ENCODE measurements at regions not wholly inside any gene's neighbourhood (a gene's known extent, or its start where the extent isn't known, plus 50 kb on each side); places are given as distances from the start of the nearest gene placed in this dataset.

DNA sequence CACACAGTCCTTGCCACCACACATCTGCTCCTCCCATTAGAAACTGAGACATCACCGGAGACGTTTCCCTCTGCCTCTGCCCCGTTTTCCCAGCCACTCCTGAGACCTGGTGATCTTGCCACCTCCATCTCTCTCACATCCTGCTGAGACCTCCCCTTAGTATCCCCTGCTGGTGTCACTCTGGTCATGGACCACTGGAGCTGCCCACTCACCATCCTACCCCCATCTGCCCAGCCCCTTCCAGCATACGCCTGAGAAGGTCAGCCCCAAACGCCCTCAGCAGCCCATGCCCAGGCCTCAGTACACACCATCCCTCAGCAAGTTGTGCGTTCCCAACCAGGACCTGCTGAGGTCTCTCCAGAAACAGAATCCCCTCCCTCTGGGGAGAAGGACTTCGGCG lies 64.3 kb downstream of the SHANK2 start:
- Histone ChIP-seq H3K9me3 (no peaks in the 10 kb centered on the region), H3K27me3 (replicated peaks in 1 of 7) (no peaks in the 10 kb centered on the region), H3K27ac (no peak overlapping the region), H3K36me3 (no peaks in the 10 kb centered on the region), H3K4me3 (no peak overlapping the region), H3K4me1 (no peaks in the 10 kb centered on the region)
- WGBS, 5 donors: 82 to 94% (median 90%) methylated on average over 8 of the region's 8 CpGs
- peak; percentile 24 for DNase-seq
- no peak for TF ChIP-seq POLR2AphosphoS5 (IDR thresholded peaks at IDR 0.05)
- TF ChIP-seq, protein P1, sequence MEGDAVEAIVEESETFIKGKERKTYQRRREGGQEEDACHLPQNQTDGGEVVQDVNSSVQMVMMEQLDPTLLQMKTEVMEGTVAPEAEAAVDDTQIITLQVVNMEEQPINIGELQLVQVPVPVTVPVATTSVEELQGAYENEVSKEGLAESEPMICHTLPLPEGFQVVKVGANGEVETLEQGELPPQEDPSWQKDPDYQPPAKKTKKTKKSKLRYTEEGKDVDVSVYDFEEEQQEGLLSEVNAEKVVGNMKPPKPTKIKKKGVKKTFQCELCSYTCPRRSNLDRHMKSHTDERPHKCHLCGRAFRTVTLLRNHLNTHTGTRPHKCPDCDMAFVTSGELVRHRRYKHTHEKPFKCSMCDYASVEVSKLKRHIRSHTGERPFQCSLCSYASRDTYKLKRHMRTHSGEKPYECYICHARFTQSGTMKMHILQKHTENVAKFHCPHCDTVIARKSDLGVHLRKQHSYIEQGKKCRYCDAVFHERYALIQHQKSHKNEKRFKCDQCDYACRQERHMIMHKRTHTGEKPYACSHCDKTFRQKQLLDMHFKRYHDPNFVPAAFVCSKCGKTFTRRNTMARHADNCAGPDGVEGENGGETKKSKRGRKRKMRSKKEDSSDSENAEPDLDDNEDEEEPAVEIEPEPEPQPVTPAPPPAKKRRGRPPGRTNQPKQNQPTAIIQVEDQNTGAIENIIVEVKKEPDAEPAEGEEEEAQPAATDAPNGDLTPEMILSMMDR (IDR thresholded peaks at IDR 0.05 in 8 of 11, conservative IDR thresholded peaks at IDR 0.05 in 3 of 11): no peak
- TF ChIP-seq POLR2A (IDR thresholded peaks at IDR 0.05): no peak
- intact Hi-C loops (cut with DNase I; ENCODE audit: low total_unique reads): no loop called here

DNA sequence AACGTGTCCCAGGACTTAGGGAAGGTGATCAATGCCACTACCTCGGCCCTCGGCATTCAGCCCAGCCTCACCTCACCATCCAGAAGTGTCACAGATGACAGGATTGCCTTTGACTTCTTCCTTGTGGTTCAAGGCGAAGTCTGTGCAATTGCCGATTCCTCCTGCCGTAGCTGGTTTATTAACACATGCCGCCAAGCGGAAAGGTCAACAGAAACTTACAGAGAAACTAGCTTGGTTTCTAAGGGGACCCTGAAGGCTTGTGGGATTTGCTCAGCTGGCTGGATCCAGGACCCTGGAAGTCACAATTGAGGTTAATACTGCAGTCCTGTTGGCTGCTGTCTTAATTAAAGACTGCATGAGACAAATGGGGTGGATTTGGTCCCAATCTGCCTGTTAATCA lies 65.6 kb downstream of the SHANK2 start:
- no peak overlapping the region for H3K4me3 ChIP-seq
- no peaks in the 10 kb centered on the region for H3K9me3 ChIP-seq
- no peaks in the 10 kb centered on the region for H3K27me3 ChIP-seq (replicated peaks in 1 of 7)
- H3K36me3 ChIP-seq: no peaks in the 10 kb centered on the region
- intact Hi-C loops (cut with DNase I; ENCODE audit: low total_unique reads): no loop called here
- 85 to 88% (median 87%) methylated on average over 8 of the region's 8 CpGs for WGBS, 5 donors
- TF ChIP-seq, protein P1 (IDR thresholded peaks at IDR 0.05 in 8 of 11, conservative IDR thresholded peaks at IDR 0.05 in 3 of 11): no peak
- TF ChIP-seq POLR2AphosphoS5 (IDR thresholded peaks at IDR 0.05) (no peak), POLR2A (IDR thresholded peaks at IDR 0.05) (no peak)
- peak; percentile 17 for DNase-seq
- no peak overlapping the region for H3K27ac ChIP-seq
- H3K4me1 ChIP-seq: no peaks in the 10 kb centered on the region

DNA sequence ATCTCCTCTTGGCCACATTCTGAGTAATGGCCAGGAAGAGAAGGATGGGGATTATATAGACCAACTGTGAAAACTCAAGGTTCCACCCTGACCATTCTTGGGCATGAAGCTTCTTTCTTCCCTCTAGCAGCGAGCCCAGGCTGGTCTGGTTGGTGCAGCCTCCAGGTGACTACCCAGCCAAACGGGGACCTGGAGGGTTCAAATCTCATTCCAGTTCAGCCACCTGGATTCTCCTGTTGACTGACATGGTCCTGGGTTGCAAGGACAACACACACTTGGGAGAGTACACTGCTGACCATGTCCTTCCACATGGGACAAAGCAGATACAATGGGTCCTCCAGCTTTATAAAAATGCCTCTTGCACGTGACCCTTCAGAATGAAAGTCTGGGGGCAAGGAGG lies 67.0 kb downstream of the SHANK2 start:
- no peak overlapping the region for H3K4me3 ChIP-seq
- peaks cover 0 to 4% (median 0%) of the 10 kb centered on the region in 7 donors for H3K27me3 ChIP-seq (replicated peaks in 1 of 7)
- H3K9me3 ChIP-seq: no peaks in the 10 kb centered on the region
- no peaks in the 10 kb centered on the region for H3K36me3 ChIP-seq
- H3K27ac ChIP-seq: no peak overlapping the region
- TF ChIP-seq POLR2A (IDR thresholded peaks at IDR 0.05) (no peak), POLR2AphosphoS5 (IDR thresholded peaks at IDR 0.05) (no peak)
- TF ChIP-seq, protein P1 (IDR thresholded peaks at IDR 0.05 in 8 of 11, conservative IDR thresholded peaks at IDR 0.05 in 3 of 11): no peak
- intact Hi-C loops (cut with DNase I; ENCODE audit: low total_unique reads): no loop called here
- no peaks in the 10 kb centered on the region for H3K4me1 ChIP-seq
- DNase-seq: no peak
- 60 to 92% (median 81%) methylated on average over 3 of the region's 3 CpGs for WGBS, 5 donors

DNA sequence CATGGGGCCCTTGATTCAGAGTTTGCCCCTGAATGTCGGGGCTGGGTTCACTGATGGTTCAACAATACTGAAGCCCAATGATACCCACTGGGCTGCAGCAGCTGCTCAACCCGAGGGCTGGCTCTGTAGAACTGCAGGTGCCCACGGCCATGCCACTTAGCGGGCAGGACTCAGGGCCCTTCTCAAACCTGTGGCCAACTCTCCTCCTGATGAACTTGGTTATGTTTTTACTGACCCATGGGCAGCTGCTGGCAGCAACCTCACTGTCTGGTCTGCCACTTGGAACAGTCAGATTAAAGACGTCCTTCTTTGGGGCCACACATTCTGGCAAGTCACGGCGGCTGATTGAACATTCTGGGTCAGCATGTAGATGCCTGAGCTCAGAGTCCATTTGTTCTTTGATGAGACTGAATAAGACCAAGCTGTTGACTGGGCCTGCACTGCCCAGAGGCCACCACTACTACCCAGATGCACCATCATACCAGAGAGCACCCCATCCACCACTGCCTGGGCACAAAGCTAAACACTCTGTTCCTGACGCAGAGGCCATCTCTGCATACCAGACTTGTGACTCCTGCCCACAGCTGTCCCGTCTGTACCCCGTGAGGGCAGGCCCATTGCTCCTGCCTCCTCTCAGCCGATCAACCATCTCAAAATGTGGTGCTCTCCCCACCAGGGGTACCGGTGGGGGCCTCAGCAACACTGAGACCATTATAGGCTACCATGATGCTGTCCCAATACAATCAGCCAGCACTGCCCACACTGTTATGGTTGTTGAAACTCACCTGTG lies 67.8 kb downstream of the SHANK2 start:
- Histone ChIP-seq H3K4me1 (no peaks in the 10 kb centered on the region), H3K27ac (no peak overlapping the region), H3K9me3 (no peaks in the 10 kb centered on the region), H3K4me3 (no peak overlapping the region), H3K27me3 (replicated peaks in 1 of 7) (peaks cover 0 to 4% (median 0%) of the 10 kb centered on the region in 7 donors), H3K36me3 (no peaks in the 10 kb centered on the region)
- peak; percentile 55 for DNase-seq
- 82 to 95% (median 94%) methylated on average over 10 to 12 of the region's 12 CpGs for WGBS, 5 donors
- intact Hi-C loops (cut with DNase I; ENCODE audit: low total_unique reads): no loop called here
- TF ChIP-seq POLR2A (IDR thresholded peaks at IDR 0.05): no peak
- TF ChIP-seq, protein P1 (IDR thresholded peaks at IDR 0.05 in 8 of 11, conservative IDR thresholded peaks at IDR 0.05 in 3 of 11): no peak
- TF ChIP-seq POLR2AphosphoS5 (IDR thresholded peaks at IDR 0.05): no peak
